CD14-positive monocyte (primary cell): ENCODE measurements at regions not wholly inside any gene's neighbourhood (a gene's known extent, or its start where the extent isn't known, plus 50 kb on each side); places are given as distances from the start of the nearest gene placed in this dataset.

Source experiments
- DNase-seq, 3 donors: peaks; one replicate each; pipeline ENCODE4 v3.0.0-alpha.2; 2011 to 2022
- H2AFZ ChIP-seq: 2 replicates; pipeline ENCODE4 v1.6.0; 2012; ENCODE audit warnings: mild to moderate bottlenecking, low read depth, low read length, inconsistent platforms; ENCODE audit not compliant: insufficient read depth, poor library complexity, severe bottlenecking
- H3K27ac ChIP-seq, 2 donors: 1 replicate in 1 of 2; 2 replicates in 1 of 2; pipeline ENCODE4 v1.5.1; 2012 to 2013; ENCODE audit warnings: low read length in 2 of 2, control low read depth in 1 of 2, inconsistent platforms in 1 of 2, low read depth in 1 of 2, mild to moderate bottlenecking in 1 of 2
- H3K27me3 ChIP-seq, 2 donors: one replicate each; pipeline versions ENCODE4 v1.6.0 to v1.6.1; 2011 to 2013; ENCODE audit warnings: low read length in 2 of 2; ENCODE audit not compliant: control insufficient read depth in 2 of 2, insufficient read depth in 2 of 2
- H3K36me3 ChIP-seq, 2 donors: replicated peaks in 1 of 2; 1 replicate in 1 of 2; 2 replicates in 1 of 2; pipeline versions ENCODE4 v1.5.1 to v1.6.1; 2012 to 2013; ENCODE audit warnings: low read length in 2 of 2, control low read depth in 1 of 2, inconsistent platforms in 1 of 2, mild to moderate bottlenecking in 1 of 2; ENCODE audit not compliant: insufficient read depth in 2 of 2, control insufficient read depth in 1 of 2
- H3K4me1 ChIP-seq, 2 donors: 1 replicate in 1 of 2; 2 replicates in 1 of 2; pipeline versions ENCODE4 v1.5.1 to v1.6.1; 2012 to 2013; ENCODE audit warnings: low read length in 2 of 2, control low read depth in 1 of 2, inconsistent platforms in 1 of 2, mild to moderate bottlenecking in 1 of 2, moderate library complexity in 1 of 2; ENCODE audit not compliant: insufficient read depth in 2 of 2, control insufficient read depth in 1 of 2
- H3K4me2 ChIP-seq: replicated peaks from 2 replicates; pipeline ENCODE3; 2012; ENCODE audit warnings: low read length, moderate library complexity, mild to moderate bottlenecking; ENCODE audit not compliant: poor library complexity, severe bottlenecking; ENCODE audit errors: extremely low read depth
- H3K4me3 ChIP-seq, 3 experiments: fragments of 200-600 bp in 1 of 3; sonication (generic) in 1 of 3; replicated peaks in 1 of 3; 1 replicate in 2 of 3; 2 replicates in 1 of 3; pipeline ENCODE4 v1.5.1; 2011 to 2013; ENCODE audit warnings: low read length in 3 of 3, mild to moderate bottlenecking in 3 of 3, control low read depth in 2 of 3, low read depth in 2 of 3, inconsistent platforms in 1 of 3, moderate library complexity in 1 of 3
- H3K79me2 ChIP-seq: 2 replicates; pipeline ENCODE4 v1.6.0; 2012; ENCODE audit warnings: mild to moderate bottlenecking, control low read depth, inconsistent platforms, low read length, moderate library complexity; ENCODE audit not compliant: insufficient read depth
- H3K9ac ChIP-seq: 2 replicates; pipeline ENCODE4 v1.6.0; 2017; ENCODE audit warnings: low read length, mild to moderate bottlenecking; ENCODE audit not compliant: insufficient read depth, poor library complexity, severe bottlenecking
- H3K9me3 ChIP-seq, 2 donors: replicated peaks in 1 of 2; 1 replicate in 1 of 2; 2 replicates in 1 of 2; pipeline versions ENCODE4 v1.5.1 to v1.6.1; 2012 to 2013; ENCODE audit warnings: low read length in 2 of 2, control low read depth in 1 of 2; ENCODE audit not compliant: control insufficient read depth in 1 of 2, insufficient read depth in 1 of 2
- H4K20me1 ChIP-seq: 2 replicates; pipeline ENCODE4 v1.6.0; 2012; ENCODE audit warnings: mild to moderate bottlenecking, low read length, control low read depth, moderate library complexity; ENCODE audit not compliant: insufficient read depth
- H3K27ac Mint-ChIP-seq, 7 donors: one replicate each; pipeline ENCODE4 v1.8.0; 2020; ENCODE audit warnings: mild to moderate bottlenecking in 7 of 7, mixed read lengths in 7 of 7, moderate library complexity in 6 of 7, inconsistent platforms in 2 of 7
- H3K27me3 Mint-ChIP-seq, 3 donors: one replicate each; pipeline ENCODE4 v1.8.0; 2021 to 2022; ENCODE audit warnings: low read depth in 3 of 3, mild to moderate bottlenecking in 3 of 3, mixed read lengths in 3 of 3, moderate library complexity in 3 of 3, inconsistent platforms in 1 of 3
- H3K36me3 Mint-ChIP-seq, 2 donors: one replicate each; pipeline ENCODE4 v1.8.0; 2020; ENCODE audit warnings: mixed read lengths in 2 of 2, inconsistent platforms in 1 of 2, mild to moderate bottlenecking in 1 of 2
- H3K4me1 Mint-ChIP-seq: one replicate; pipeline ENCODE4 v1.8.0; 2020; ENCODE audit warnings: mild to moderate bottlenecking, mixed read lengths
- H3K4me3 Mint-ChIP-seq, 2 donors: one replicate each; pipeline ENCODE4 v1.8.0; 2020; ENCODE audit warnings: mild to moderate bottlenecking in 2 of 2, mixed read lengths in 2 of 2, moderate library complexity in 1 of 2
- H3K9me3 Mint-ChIP-seq, 7 donors: one replicate each; pipeline ENCODE4 v1.8.0; 2020 to 2022; ENCODE audit warnings: mixed read lengths in 7 of 7, mild to moderate bottlenecking in 6 of 7, moderate library complexity in 6 of 7, inconsistent platforms in 2 of 7
- CTCF ChIP-seq: fragments of 200-600 bp; IDR thresholded peaks from one replicate; pipeline ENCODE4 v1.8.0; 2022; ENCODE audit warnings: antibody characterized with exemption, mild to moderate bottlenecking
- WGBS: methylation state at CpG from one replicate; pipeline ENCODE4 v1.1.5; 2013; ENCODE audit warnings: missing lambda C conversion rate; ENCODE audit not compliant: insufficient coverage; 5-methylcytosine and 5-hydroxymethylcytosine counted together
- intact Hi-C, 2 donors: fragments of 100-400 bp; cut with micrococcal nuclease; formaldehyde crosslinking; loops; one replicate each; pipeline versions ENCODE4 v1.15.0 to v1.15.1; 2023

GRCh38 chr2:16124881-16125613 is 184.7 kb downstream of the MYCN start:
- Histone ChIP-seq H2AFZ (no peak overlapping the region), H3K9ac (no peak overlapping the region), H3K27me3 (no peaks in the 10 kb centered on the region), H4K20me1 (no peaks in the 10 kb centered on the region), H3K36me3 (no peaks in the 10 kb centered on the region), H3K79me2 (no peaks in the 10 kb centered on the region), H3K9me3 (no peaks in the 10 kb centered on the region), H3K4me1 (no peaks in the 10 kb centered on the region), H3K27ac (no peak overlapping the region), H3K4me2 (no peak overlapping the region), H3K4me3 (no peak overlapping the region)
- H3K9me3 Mint-ChIP-seq = peaks cover 0 to 2% (median 0%) of the 10 kb centered on the region in 7 donors
- H3K27ac Mint-ChIP-seq = no peak overlapping the region
- H3K4me3 Mint-ChIP-seq = no peak overlapping the region
- DNase-seq = no peak
- H3K36me3 Mint-ChIP-seq = no peaks in the 10 kb centered on the region
- intact Hi-C loops = no loop called here
- H3K27me3 Mint-ChIP-seq = peaks cover 0 to 2% (median 2%) of the 10 kb centered on the region in 3 donors
- TF ChIP-seq CTCF = no peak
- WGBS = 85% methylated on average over 6 of the region's 8 CpGs
- H3K4me1 Mint-ChIP-seq = no peaks in the 10 kb centered on the region

- peaks cover 0 to 2% (median 2%) of the 10 kb centered on the region in 3 donors for H3K27me3 Mint-ChIP-seq
- H3K9me3 ChIP-seq = no peaks in the 10 kb centered on the region
- intact Hi-C loops = no loop called here
- H3K27me3 ChIP-seq = no peaks in the 10 kb centered on the region
- H3K4me1 ChIP-seq = no peaks in the 10 kb centered on the region
- H3K27ac Mint-ChIP-seq = no peak overlapping the region
- 98% methylated on average over 9 of the region's 10 CpGs for WGBS
- H3K9ac ChIP-seq = no peak overlapping the region
- no peak for TF ChIP-seq CTCF
- no peaks in the 10 kb centered on the region for H3K36me3 Mint-ChIP-seq
- no peaks in the 10 kb centered on the region for H3K36me3 ChIP-seq
- H3K4me2 ChIP-seq = no peak overlapping the region
- H3K4me3 Mint-ChIP-seq = no peak overlapping the region
- no peak overlapping the region for H3K27ac ChIP-seq
- H2AFZ ChIP-seq = no peak overlapping the region
- H3K4me1 Mint-ChIP-seq = no peaks in the 10 kb centered on the region
- no peaks in the 10 kb centered on the region for H3K79me2 ChIP-seq
- no peaks in the 10 kb centered on the region for H3K9me3 Mint-ChIP-seq
- DNase-seq = no peak
- H4K20me1 ChIP-seq = no peaks in the 10 kb centered on the region
- no peak overlapping the region for H3K4me3 ChIP-seq
Observed at GRCh38 chr2:16123856-16124780, 183.8 kb downstream of the MYCN start.
